Amniotic epithelial cell (primary cell): ENCODE measurements at regions not wholly inside any gene's neighbourhood (a gene's known extent, or its start where the extent isn't known, plus 50 kb on each side); places are given as distances from the start of the nearest gene placed in this dataset.

ENCODE experiments used
- DNase-seq: peaks from one replicate; pipeline ENCODE4 v3.0.0-alpha.2; 2010; ENCODE audit warnings: low read depth

GRCh38 chr17:13931800-13932460 is 137.4 kb upstream of the COX10 start:
- DNase-seq, result no peak

GRCh38 chr17:13933441-13934276 is 135.6 kb upstream of the COX10 start:
- DNase-seq, result no peak

- no peak for DNase-seq
Observed at GRCh38 chr17:13939222-13939621, 130.1 kb upstream of the COX10 start.

GRCh38 chr17:13940858-13941665 is 128.2 kb upstream of the COX10 start:
- DNase-seq, result peak; percentile 57

- no peak for DNase-seq
Observed at GRCh38 chr17:13941781-13942180, 127.5 kb upstream of the COX10 start.

- DNase-seq, result no peak
Observed at GRCh38 chr17:13943909-13944308, 125.4 kb upstream of the COX10 start.

GRCh38 chr17:13947499-13947898 is 121.8 kb upstream of the COX10 start:
- no peak for DNase-seq

- DNase-seq, result no peak
Observed at GRCh38 chr17:13952009-13952750, 117.1 kb upstream of the COX10 start.

GRCh38 chr17:13953841-13954240 is 115.5 kb upstream of the COX10 start:
- DNase-seq, result peak; percentile 39

GRCh38 chr17:13957636-13958035 is 111.7 kb upstream of the COX10 start:
- DNase-seq, result peak; percentile 37

GRCh38 chr17:13958773-13959172 is 110.5 kb upstream of the COX10 start:
- no peak for DNase-seq

GRCh38 chr17:13961265-13961664 is 108.0 kb upstream of the COX10 start:
- DNase-seq, result no peak

- no peak for DNase-seq
Observed at GRCh38 chr17:13962716-13963240, 106.5 kb upstream of the COX10 start.

GRCh38 chr17:13967416-13967815 is 101.9 kb upstream of the COX10 start:
- DNase-seq, result no peak

GRCh38 chr17:13970531-13970930 is 98.8 kb upstream of the COX10 start:
- DNase-seq, result no peak

GRCh38 chr17:13973960-13974651 is 95.2 kb upstream of the COX10 start:
- no peak for DNase-seq

GRCh38 chr17:13977837-13978236 is 91.5 kb upstream of the COX10 start:
- no peak for DNase-seq

- DNase-seq, result no peak
Observed at GRCh38 chr17:13978478-13978877, 90.8 kb upstream of the COX10 start.

- peak; percentile 31 for DNase-seq
Observed at GRCh38 chr17:13981881-13982280, 87.4 kb upstream of the COX10 start.

GRCh38 chr17:13984956-13985355 is 84.3 kb upstream of the COX10 start:
- DNase-seq, result no peak

- DNase-seq, result no peak
Observed at GRCh38 chr17:13986855-13987254, 82.4 kb upstream of the COX10 start.
